ENCODE measurements at regions not wholly inside any gene's neighbourhood (a gene's known extent, or its start where the extent isn't known, plus 50 kb on each side); places are given as distances from the start of the nearest gene placed in this dataset.

GRCh38 chr5:66323529-66323895, 179.4 kb downstream of the SREK1 start:
- Histone ChIP-seq H3K27ac (ENCODE audit: extremely low read length, insufficient read depth, low read length) (no peak overlapping the region), H2AFZ (ENCODE audit: low read length) (no peak overlapping the region), H3K9me3 (ENCODE audit: low read length) (no peaks in the 10 kb centered on the region), H3K27me3 (ENCODE audit: control insufficient read depth in 1 of 2, insufficient read depth in 2 of 2, low read length in 2 of 2) (peaks cover 0 to 7% of the 10 kb centered on the region in 2 experiments; a peak in 2 of 5 replicates), H3K36me3 (replicated peaks in 1 of 2; ENCODE audit: control insufficient read depth in 1 of 2, insufficient read depth in 2 of 2, low read length in 2 of 2) (no peaks in the 10 kb centered on the region), H3K4me1 (ENCODE audit: insufficient read depth, low read length) (no peaks in the 10 kb centered on the region), H3K4me2 (ENCODE audit: low read depth, low read length) (no peak overlapping the region), H3K9ac (ENCODE audit: insufficient read depth, low read depth, low read length) (no peak overlapping the region), H4K20me1 (ENCODE audit: insufficient read depth, low read length) (no peaks in the 10 kb centered on the region), H3K4me3 (replicated peaks in 1 of 3; ENCODE audit: insufficient read depth in 1 of 3, low read depth in 2 of 3, low read length in 3 of 3) (no peak overlapping the region), H3K79me2 (ENCODE audit: insufficient read depth, low read length) (no peaks in the 10 kb centered on the region)
- FAIRE-seq (no peak), ATAC-seq (no peak), DNase-seq (ENCODE audit: low spot score) (no peak)
- ChIA-PET POLR2A (no interaction called here), CTCF (ENCODE audit: low intra/inter-chr PET ratio, low total read pairs) (no interaction called here)
- BruUV-seq (replicated peaks) = no TSS peak
- in situ Hi-C loops (cut with HindIII; ENCODE audit: extremely low pct_ligation_motif_present, low pct_unique_long_range_greater_than_20kb) (no loop called here), intact Hi-C loops (cut with micrococcal nuclease; ENCODE audit: unreplicated experiment) (no loop called here)
- 63% methylated on average over 13 of the region's 13 CpGs for WGBS (ENCODE audit: low lambda C conversion rate)
- no peak for TF ChIP-seq KLF16 (CRISPR knock-in tag; IDR thresholded peaks at IDR 0.05)
- no peak for TF ChIP-seq TAF1 (CRISPR knock-in tag; IDR thresholded peaks at IDR 0.05)
- TF ChIP-seq IKZF1 (IDR thresholded peaks at IDR 0.05) = no peak
- TF ChIP-seq, protein P1, sequence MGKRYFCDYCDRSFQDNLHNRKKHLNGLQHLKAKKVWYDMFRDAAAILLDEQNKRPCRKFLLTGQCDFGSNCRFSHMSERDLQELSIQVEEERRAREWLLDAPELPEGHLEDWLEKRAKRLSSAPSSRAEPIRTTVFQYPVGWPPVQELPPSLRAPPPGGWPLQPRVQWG (CRISPR knock-in tag; IDR thresholded peaks at IDR 0.05; ENCODE audit: borderline replicate concordance, low read depth) = no peak
- TF ChIP-seq GTF3A (CRISPR knock-in tag; conservative IDR thresholded peaks at IDR 0.05) = no peak

DNA sequence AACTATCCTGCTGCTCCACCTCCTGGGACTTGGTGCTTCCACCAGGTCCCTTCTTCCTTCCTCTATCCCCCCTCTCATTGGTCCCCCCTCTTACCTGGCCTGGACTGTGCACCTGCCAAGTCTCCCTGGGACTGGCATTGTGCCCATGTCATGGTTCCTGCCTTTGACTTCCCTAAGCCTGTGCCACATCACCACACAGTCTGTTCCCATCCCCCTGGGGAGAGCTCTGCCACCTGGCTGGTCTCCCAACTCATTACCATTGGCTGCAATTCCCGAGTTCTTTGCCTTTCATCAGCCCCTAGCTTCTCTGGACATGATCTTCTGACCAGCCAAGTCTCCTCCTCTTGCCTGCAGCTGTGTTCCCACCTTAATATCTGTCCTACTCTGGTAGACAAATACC, 180.3 kb downstream of the SREK1 start:
- DNase-seq (ENCODE audit: low spot score) (no peak), FAIRE-seq (no peak), ATAC-seq (no peak)
- ChIA-PET CTCF (ENCODE audit: low intra/inter-chr PET ratio, low total read pairs) (no interaction called here), POLR2A (no interaction called here)
- H3K79me2 ChIP-seq (ENCODE audit: insufficient read depth, low read length) = no peaks in the 10 kb centered on the region
- H4K20me1 ChIP-seq (ENCODE audit: insufficient read depth, low read length) = no peaks in the 10 kb centered on the region
- no peak overlapping the region for H3K9ac ChIP-seq (ENCODE audit: insufficient read depth, low read depth, low read length)
- no peaks in the 10 kb centered on the region for H3K9me3 ChIP-seq (ENCODE audit: low read length)
- H3K27ac ChIP-seq (ENCODE audit: extremely low read length, insufficient read depth, low read length) = no peak overlapping the region
- no peak overlapping the region for H3K4me2 ChIP-seq (ENCODE audit: low read depth, low read length)
- H3K36me3 ChIP-seq (replicated peaks in 1 of 2; ENCODE audit: control insufficient read depth in 1 of 2, insufficient read depth in 2 of 2, low read length in 2 of 2) = no peaks in the 10 kb centered on the region
- no peaks in the 10 kb centered on the region for H3K4me1 ChIP-seq (ENCODE audit: insufficient read depth, low read length)
- H3K4me3 ChIP-seq (replicated peaks in 1 of 3; ENCODE audit: insufficient read depth in 1 of 3, low read depth in 2 of 3, low read length in 3 of 3) = no peak overlapping the region
- TF ChIP-seq YEATS4 (CRISPR knock-in tag; IDR thresholded peaks at IDR 0.05; ENCODE audit: borderline replicate concordance) (no peak), AGO2 (optimal IDR thresholded peaks at IDR 0.05; ENCODE audit: low read depth, low read length) (no peak), ZNF260 (CRISPR knock-in tag; IDR thresholded peaks at IDR 0.05; ENCODE audit: borderline replicate concordance, low read depth) (no peak), MTA3 (CRISPR knock-in tag; IDR thresholded peaks at IDR 0.05) (no peak), ZNF230 (CRISPR knock-in tag; IDR thresholded peaks at IDR 0.05) (no peak), GTF2F1 (IDR thresholded peaks at IDR 0.05; ENCODE audit: low read length) (no peak)
- H2AFZ ChIP-seq (ENCODE audit: low read length) = no peak overlapping the region
- intact Hi-C loops (cut with micrococcal nuclease; ENCODE audit: unreplicated experiment) (no loop called here), in situ Hi-C loops (cut with HindIII; ENCODE audit: extremely low pct_ligation_motif_present, low pct_unique_long_range_greater_than_20kb) (no loop called here)
- no TSS peak for BruUV-seq (replicated peaks)
- 0% methylated on average over 1 of the region's 1 CpG for WGBS (ENCODE audit: low lambda C conversion rate)
- peaks cover 0 to 7% of the 10 kb centered on the region in 2 experiments; a peak in 2 of 5 replicates for H3K27me3 ChIP-seq (ENCODE audit: control insufficient read depth in 1 of 2, insufficient read depth in 2 of 2, low read length in 2 of 2)
